Panc1 (cell line): ENCODE measurements at regions not wholly inside any gene's neighbourhood (a gene's known extent, or its start where the extent isn't known, plus 50 kb on each side); places are given as distances from the start of the nearest gene placed in this dataset.

ENCODE experiments used
- ATAC-seq: fragments of 200-7000 bp; cut with Tn5 transposase; 2 replicates; pipeline ENCODE4 v1.9.1; 2020; ENCODE audit warnings: mild to moderate bottlenecking, moderate library complexity
- BruUV-seq: library from RNA; stranded (reverse); fragments of 400-500 nt; replicated peaks from 2 replicates; lab custom pipeline; 2021; lab: Mats Ljungman, UMichigan
- CTCF ChIA-PET: fragments of 300-600 bp; sonication (Branson Sonifier 250); formaldehyde crosslinking; loops from one replicate; lab custom pipeline; 2022; ENCODE audit warnings: antibody characterized with exemption; lab: Charles Lee
- POLR2A ChIA-PET: fragments of 300-600 bp; sonication (Branson Sonifier 250); formaldehyde crosslinking; loops from one replicate; lab custom pipeline; 2022; ENCODE audit warnings: antibody characterized with exemption; lab: Charles Lee
- DNase-seq: peaks from one replicate; pipeline ENCODE4 v3.0.0-alpha.2; 2010; ENCODE audit warnings: low read depth, low spot score
- H3K27ac ChIP-seq: 2 replicates; pipeline ENCODE4 v1.5.1; 2011; ENCODE audit warnings: mild to moderate bottlenecking, low read length, inconsistent platforms
- H3K27me3 ChIP-seq: fragments of 200-500 bp; sonication (Bioruptor generic); 2 replicates; pipeline ENCODE4 v1.6.0; 2014; ENCODE audit warnings: low read length, inconsistent platforms; ENCODE audit not compliant: control insufficient read depth, insufficient read depth
- H3K36me3 ChIP-seq: fragments of 200-500 bp; sonication (Bioruptor generic); 2 replicates; pipeline ENCODE4 v1.5.1; 2014; ENCODE audit warnings: inconsistent platforms, mild to moderate bottlenecking, low read length, moderate library complexity; ENCODE audit not compliant: control insufficient read depth, insufficient read depth
- H3K4me1 ChIP-seq: 2 replicates; pipeline ENCODE4 v1.5.1; 2011; ENCODE audit warnings: inconsistent platforms, mild to moderate bottlenecking, low read length, moderate library complexity; ENCODE audit not compliant: control insufficient read depth, insufficient read depth
- H3K4me3 ChIP-seq, 2 experiments: 2 replicates each; pipeline ENCODE4 v1.5.1; 2011 to 2012; ENCODE audit warnings: low read depth in 2 of 2, low read length in 2 of 2, mild to moderate bottlenecking in 2 of 2, inconsistent platforms in 1 of 2, moderate library complexity in 1 of 2
- H3K9me3 ChIP-seq: fragments of 200-500 bp; sonication (Bioruptor generic); 2 replicates; pipeline ENCODE4 v1.5.1; 2014; ENCODE audit warnings: low read depth, mild to moderate bottlenecking, inconsistent platforms, low read length, moderate library complexity; ENCODE audit not compliant: control insufficient read depth, insufficient read depth
- POLR2AphosphoS5 ChIP-seq: IDR thresholded peaks from 2 replicates; pipeline ENCODE4 v1.6.1; 2012; ENCODE audit warnings: mild to moderate bottlenecking, low read depth, low read length, moderate library complexity
- SIN3A ChIP-seq: IDR thresholded peaks from 2 replicates; pipeline ENCODE4 v1.6.1; 2012; ENCODE audit warnings: low read depth, mild to moderate bottlenecking, low read length, moderate library complexity, borderline replicate concordance; ENCODE audit not compliant: insufficient read depth
- TCF7L2 ChIP-seq: IDR thresholded peaks from 2 replicates; pipeline ENCODE4 v1.6.1; 2011; ENCODE audit warnings: mild to moderate bottlenecking, low read depth, low read length, inconsistent platforms
- in situ Hi-C: cut with HindIII; loops from 2 replicates; pipeline ENCODE4 v1.10.0; 2016; ENCODE audit warnings: low sequenced_read_pairs, low pct_unique_long_range_greater_than_20kb
- intact Hi-C: fragments of 100-400 bp; cut with micrococcal nuclease; formaldehyde crosslinking; loops from one replicate; pipeline ENCODE4 v1.10.0; 2022; ENCODE audit not compliant: unreplicated experiment
- TF ChIP-seq, protein P1 (sequence below): fragments of 450-650 bp; IDR thresholded peaks from 2 replicates; pipeline ENCODE4 v1.5.1; 2017; ENCODE audit warnings: mild to moderate bottlenecking
- TF ChIP-seq, protein P2 (sequence below), 2 experiments: IDR thresholded peaks; 2 replicates each; pipeline ENCODE4 v1.6.1; 2011 to 2012; ENCODE audit warnings: low read depth in 2 of 2, control low read depth in 1 of 2, low read length in 1 of 2, mild to moderate bottlenecking in 1 of 2, moderate library complexity in 1 of 2; ENCODE audit not compliant: insufficient read depth in 1 of 2

DNA sequence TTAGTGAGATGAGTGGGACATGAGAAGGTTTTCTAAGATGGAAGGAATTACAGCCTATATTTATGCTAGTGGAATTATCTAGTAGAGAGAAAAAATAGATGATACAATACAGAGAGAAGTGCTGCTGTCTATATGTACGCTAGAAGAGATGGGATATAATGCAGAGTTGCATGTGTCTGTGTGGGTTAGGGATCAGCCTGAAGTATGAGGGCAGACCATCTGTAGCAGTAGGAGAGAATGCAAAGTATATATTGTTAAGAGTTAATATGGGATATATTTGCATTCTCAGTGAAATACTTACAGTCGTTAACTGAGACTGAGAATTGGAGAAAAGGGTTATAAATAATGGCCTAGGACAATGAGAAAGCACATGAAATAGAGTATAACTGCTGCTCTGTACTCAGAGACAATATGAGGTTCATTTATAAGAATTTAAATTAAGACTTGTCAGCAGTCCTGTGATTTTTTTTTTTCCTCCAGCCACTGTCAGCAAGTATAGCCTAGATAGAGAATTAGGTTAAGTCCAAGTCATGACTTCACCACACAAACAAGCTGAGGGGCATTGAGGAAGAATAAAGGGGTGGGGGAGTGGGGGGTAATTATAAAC lies 77.8 kb downstream of the SLITRK1 start:
- Histone ChIP-seq H3K27ac (no peak overlapping the region), H3K4me3 (no peak overlapping the region), H3K9me3 (no peaks in the 10 kb centered on the region), H3K4me1 (no peaks in the 10 kb centered on the region), H3K27me3 (no peaks in the 10 kb centered on the region), H3K36me3 (no peaks in the 10 kb centered on the region)
- BruUV-seq: no TSS peak
- in situ Hi-C loops: no loop called here
- DNase-seq (no peak), ATAC-seq (no peak)
- ChIA-PET POLR2A (no interaction called here), CTCF (no interaction called here)
- no peak for TF ChIP-seq POLR2AphosphoS5
- no peak for TF ChIP-seq SIN3A
- TF ChIP-seq, protein P1, sequence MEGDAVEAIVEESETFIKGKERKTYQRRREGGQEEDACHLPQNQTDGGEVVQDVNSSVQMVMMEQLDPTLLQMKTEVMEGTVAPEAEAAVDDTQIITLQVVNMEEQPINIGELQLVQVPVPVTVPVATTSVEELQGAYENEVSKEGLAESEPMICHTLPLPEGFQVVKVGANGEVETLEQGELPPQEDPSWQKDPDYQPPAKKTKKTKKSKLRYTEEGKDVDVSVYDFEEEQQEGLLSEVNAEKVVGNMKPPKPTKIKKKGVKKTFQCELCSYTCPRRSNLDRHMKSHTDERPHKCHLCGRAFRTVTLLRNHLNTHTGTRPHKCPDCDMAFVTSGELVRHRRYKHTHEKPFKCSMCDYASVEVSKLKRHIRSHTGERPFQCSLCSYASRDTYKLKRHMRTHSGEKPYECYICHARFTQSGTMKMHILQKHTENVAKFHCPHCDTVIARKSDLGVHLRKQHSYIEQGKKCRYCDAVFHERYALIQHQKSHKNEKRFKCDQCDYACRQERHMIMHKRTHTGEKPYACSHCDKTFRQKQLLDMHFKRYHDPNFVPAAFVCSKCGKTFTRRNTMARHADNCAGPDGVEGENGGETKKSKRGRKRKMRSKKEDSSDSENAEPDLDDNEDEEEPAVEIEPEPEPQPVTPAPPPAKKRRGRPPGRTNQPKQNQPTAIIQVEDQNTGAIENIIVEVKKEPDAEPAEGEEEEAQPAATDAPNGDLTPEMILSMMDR: no peak
- TF ChIP-seq, protein P2, sequence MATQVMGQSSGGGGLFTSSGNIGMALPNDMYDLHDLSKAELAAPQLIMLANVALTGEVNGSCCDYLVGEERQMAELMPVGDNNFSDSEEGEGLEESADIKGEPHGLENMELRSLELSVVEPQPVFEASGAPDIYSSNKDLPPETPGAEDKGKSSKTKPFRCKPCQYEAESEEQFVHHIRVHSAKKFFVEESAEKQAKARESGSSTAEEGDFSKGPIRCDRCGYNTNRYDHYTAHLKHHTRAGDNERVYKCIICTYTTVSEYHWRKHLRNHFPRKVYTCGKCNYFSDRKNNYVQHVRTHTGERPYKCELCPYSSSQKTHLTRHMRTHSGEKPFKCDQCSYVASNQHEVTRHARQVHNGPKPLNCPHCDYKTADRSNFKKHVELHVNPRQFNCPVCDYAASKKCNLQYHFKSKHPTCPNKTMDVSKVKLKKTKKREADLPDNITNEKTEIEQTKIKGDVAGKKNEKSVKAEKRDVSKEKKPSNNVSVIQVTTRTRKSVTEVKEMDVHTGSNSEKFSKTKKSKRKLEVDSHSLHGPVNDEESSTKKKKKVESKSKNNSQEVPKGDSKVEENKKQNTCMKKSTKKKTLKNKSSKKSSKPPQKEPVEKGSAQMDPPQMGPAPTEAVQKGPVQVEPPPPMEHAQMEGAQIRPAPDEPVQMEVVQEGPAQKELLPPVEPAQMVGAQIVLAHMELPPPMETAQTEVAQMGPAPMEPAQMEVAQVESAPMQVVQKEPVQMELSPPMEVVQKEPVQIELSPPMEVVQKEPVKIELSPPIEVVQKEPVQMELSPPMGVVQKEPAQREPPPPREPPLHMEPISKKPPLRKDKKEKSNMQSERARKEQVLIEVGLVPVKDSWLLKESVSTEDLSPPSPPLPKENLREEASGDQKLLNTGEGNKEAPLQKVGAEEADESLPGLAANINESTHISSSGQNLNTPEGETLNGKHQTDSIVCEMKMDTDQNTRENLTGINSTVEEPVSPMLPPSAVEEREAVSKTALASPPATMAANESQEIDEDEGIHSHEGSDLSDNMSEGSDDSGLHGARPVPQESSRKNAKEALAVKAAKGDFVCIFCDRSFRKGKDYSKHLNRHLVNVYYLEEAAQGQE (IDR thresholded peaks at IDR 0.05; ENCODE audit: insufficient read depth in 1 of 2, low read depth in 2 of 2, low read length in 1 of 2): no peak
- no peak for TF ChIP-seq TCF7L2
- intact Hi-C loops: no loop called here

DNA sequence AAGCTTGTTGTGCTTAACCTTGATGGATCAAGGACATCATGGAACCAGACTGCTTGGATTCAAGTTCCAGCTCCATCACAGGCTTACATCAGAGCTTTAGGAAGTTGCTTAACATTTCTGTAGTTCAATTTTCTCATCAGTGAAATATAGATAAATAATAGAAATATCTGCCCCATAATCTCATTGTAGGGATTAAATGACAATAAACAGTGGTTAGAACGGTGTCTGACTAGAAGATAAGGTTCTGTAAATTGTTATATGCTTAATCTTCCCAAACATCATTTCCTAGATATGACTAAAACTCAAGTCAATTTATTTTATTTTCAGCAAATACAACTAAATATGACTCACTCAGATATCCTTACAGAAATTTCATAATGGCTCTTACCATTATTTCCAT lies 83.5 kb downstream of the SLITRK1 start:
- ChIA-PET CTCF (no interaction called here), POLR2A (no interaction called here)
- Histone ChIP-seq H3K27ac (no peak overlapping the region), H3K27me3 (no peaks in the 10 kb centered on the region), H3K4me3 (no peak overlapping the region), H3K9me3 (no peaks in the 10 kb centered on the region), H3K4me1 (no peaks in the 10 kb centered on the region), H3K36me3 (no peaks in the 10 kb centered on the region)
- TF ChIP-seq, protein P2 (IDR thresholded peaks at IDR 0.05; ENCODE audit: insufficient read depth in 1 of 2, low read depth in 2 of 2, low read length in 1 of 2): no peak
- TF ChIP-seq POLR2AphosphoS5 (no peak), TCF7L2 (no peak), SIN3A (no peak)
- TF ChIP-seq, protein P1: no peak
- DNase-seq (no peak), ATAC-seq (no peak)
- no TSS peak for BruUV-seq
- in situ Hi-C loops (no loop called here), intact Hi-C loops (no loop called here)
